ENCODE measurements at regions not wholly inside any gene's neighbourhood (a gene's known extent, or its start where the extent isn't known, plus 50 kb on each side); places are given as distances from the start of the nearest gene placed in this dataset.

DNA sequence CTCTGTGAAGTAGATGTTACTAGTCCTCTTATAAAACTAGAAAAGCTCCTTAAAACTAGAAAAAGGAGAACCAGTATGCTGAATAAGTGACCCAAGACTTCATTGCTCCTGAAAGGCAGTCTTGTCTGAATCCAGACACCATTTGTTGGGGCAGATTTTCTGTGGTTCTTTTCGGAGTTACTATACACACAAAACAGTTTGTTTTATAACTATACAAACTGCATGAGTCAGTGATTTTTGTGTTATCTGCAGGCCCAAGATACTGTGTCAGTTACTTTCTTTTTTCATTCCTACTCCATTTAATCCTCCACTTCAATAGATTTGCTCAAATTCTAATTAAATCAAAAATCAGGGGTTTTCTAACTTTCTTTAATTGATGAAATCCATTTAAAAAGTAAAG is 244.6 kb downstream of the ARPP21 start:
- H4K20me1 ChIP-seq (ENCODE audit: insufficient read depth, poor library complexity, severe bottlenecking) = no peaks in the 10 kb centered on the region
- no peak for DNase-seq (ENCODE audit: low spot score)
- no peaks in the 10 kb centered on the region for H3K9me2 ChIP-seq (replicated peaks; ENCODE audit: insufficient read depth)
- 81% methylated on average over 1 of the region's 1 CpG for WGBS (ENCODE audit: low lambda C conversion rate, missing lambda C conversion rate)
- no peak overlapping the region for H2AFZ ChIP-seq
- H3K4me2 ChIP-seq = no peak overlapping the region
- no peaks in the 10 kb centered on the region for H3K4me1 ChIP-seq (ENCODE audit: insufficient read depth)
- H3K36me3 ChIP-seq (replicated peaks; ENCODE audit: insufficient read depth, low read depth) = no peaks in the 10 kb centered on the region
- H3K79me2 ChIP-seq = no peaks in the 10 kb centered on the region
- no peak for TF ChIP-seq EZH2 (IDR thresholded peaks at IDR 0.05; ENCODE audit: borderline replicate concordance)
- no peak for TF ChIP-seq EZH2phosphoT487 (IDR thresholded peaks at IDR 0.05; ENCODE audit: low read depth, severe bottlenecking, unreplicated experiment)
- TF ChIP-seq, protein P1, sequence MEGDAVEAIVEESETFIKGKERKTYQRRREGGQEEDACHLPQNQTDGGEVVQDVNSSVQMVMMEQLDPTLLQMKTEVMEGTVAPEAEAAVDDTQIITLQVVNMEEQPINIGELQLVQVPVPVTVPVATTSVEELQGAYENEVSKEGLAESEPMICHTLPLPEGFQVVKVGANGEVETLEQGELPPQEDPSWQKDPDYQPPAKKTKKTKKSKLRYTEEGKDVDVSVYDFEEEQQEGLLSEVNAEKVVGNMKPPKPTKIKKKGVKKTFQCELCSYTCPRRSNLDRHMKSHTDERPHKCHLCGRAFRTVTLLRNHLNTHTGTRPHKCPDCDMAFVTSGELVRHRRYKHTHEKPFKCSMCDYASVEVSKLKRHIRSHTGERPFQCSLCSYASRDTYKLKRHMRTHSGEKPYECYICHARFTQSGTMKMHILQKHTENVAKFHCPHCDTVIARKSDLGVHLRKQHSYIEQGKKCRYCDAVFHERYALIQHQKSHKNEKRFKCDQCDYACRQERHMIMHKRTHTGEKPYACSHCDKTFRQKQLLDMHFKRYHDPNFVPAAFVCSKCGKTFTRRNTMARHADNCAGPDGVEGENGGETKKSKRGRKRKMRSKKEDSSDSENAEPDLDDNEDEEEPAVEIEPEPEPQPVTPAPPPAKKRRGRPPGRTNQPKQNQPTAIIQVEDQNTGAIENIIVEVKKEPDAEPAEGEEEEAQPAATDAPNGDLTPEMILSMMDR (IDR thresholded peaks at IDR 0.05; ENCODE audit: poor library complexity) = no peak
- H3K4me3 ChIP-seq = no peak overlapping the region
- no peaks in the 10 kb centered on the region for H3K27me3 ChIP-seq
- H3K27ac ChIP-seq = no peak overlapping the region
- H3K9me3 ChIP-seq (ENCODE audit: low read depth) = peaks cover 4% of the 10 kb centered on the region

DNA sequence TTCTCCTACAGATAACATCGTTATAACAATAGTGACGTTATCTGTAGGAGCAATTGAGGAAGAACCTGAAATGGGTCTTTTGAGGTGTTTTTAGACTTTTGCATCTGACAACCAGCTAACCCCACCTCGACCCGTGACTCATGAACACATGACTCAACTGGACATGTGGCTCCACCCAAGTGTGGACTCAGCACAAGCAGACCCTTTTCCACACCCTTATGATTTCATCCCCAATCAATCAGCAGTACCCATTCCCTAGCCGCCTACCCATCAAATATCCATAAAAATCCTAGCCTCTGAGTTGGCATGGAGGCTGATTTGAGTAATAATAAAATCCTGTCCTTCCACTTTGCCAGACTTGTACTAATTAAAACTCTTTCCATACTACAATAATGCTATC is 255.4 kb downstream of the ARPP21 start:
- no peaks in the 10 kb centered on the region for H4K20me1 ChIP-seq (ENCODE audit: insufficient read depth, poor library complexity, severe bottlenecking)
- TF ChIP-seq, protein P1 (IDR thresholded peaks at IDR 0.05; ENCODE audit: poor library complexity) = no peak
- no peak for TF ChIP-seq EZH2 (IDR thresholded peaks at IDR 0.05; ENCODE audit: borderline replicate concordance)
- no peak for TF ChIP-seq EZH2phosphoT487 (IDR thresholded peaks at IDR 0.05; ENCODE audit: low read depth, severe bottlenecking, unreplicated experiment)
- H3K79me2 ChIP-seq = no peaks in the 10 kb centered on the region
- no peak overlapping the region for H2AFZ ChIP-seq
- no peaks in the 10 kb centered on the region for H3K4me1 ChIP-seq (ENCODE audit: insufficient read depth)
- 88% methylated on average over 5 of the region's 5 CpGs for WGBS (ENCODE audit: low lambda C conversion rate, missing lambda C conversion rate)
- H3K27ac ChIP-seq = no peak overlapping the region
- no peaks in the 10 kb centered on the region for H3K9me3 ChIP-seq (ENCODE audit: low read depth)
- no peak overlapping the region for H3K4me2 ChIP-seq
- no peaks in the 10 kb centered on the region for H3K9me2 ChIP-seq (replicated peaks; ENCODE audit: insufficient read depth)
- H3K27me3 ChIP-seq = no peaks in the 10 kb centered on the region
- H3K36me3 ChIP-seq (replicated peaks; ENCODE audit: insufficient read depth, low read depth) = no peaks in the 10 kb centered on the region
- no peak for DNase-seq (ENCODE audit: low spot score)
- no peak overlapping the region for H3K4me3 ChIP-seq

DNA sequence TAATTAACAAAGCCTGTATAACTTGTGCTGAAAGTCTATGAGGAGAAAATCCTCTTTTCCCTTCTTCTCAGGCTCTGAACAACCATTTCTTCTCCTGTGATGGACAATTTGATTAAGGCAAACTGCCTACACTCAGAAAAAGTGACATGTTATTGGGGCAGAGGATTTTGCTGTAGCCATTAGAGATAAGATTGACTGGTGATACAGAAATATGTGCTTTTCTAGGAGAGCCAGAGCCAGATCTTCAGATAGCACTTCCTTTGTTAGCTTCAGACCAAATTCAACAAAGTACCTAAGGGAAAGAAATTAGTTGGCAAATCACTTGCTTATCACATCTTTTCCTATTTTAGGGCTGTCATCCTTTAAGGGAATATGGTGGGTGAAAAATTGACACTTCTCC is 259.9 kb downstream of the ARPP21 start:
- Histone ChIP-seq H3K4me3 (no peak overlapping the region), H3K4me1 (ENCODE audit: insufficient read depth) (no peaks in the 10 kb centered on the region), H3K9me3 (ENCODE audit: low read depth) (no peaks in the 10 kb centered on the region), H3K27ac (no peak overlapping the region), H3K36me3 (replicated peaks; ENCODE audit: insufficient read depth, low read depth) (no peaks in the 10 kb centered on the region), H3K4me2 (no peak overlapping the region), H3K27me3 (no peaks in the 10 kb centered on the region), H3K79me2 (no peaks in the 10 kb centered on the region), H2AFZ (no peak overlapping the region), H3K9me2 (replicated peaks; ENCODE audit: insufficient read depth) (no peaks in the 10 kb centered on the region), H4K20me1 (ENCODE audit: insufficient read depth, poor library complexity, severe bottlenecking) (no peaks in the 10 kb centered on the region)
- DNase-seq (ENCODE audit: low spot score) = no peak
- TF ChIP-seq, protein P1 (IDR thresholded peaks at IDR 0.05; ENCODE audit: poor library complexity) = no peak
- TF ChIP-seq EZH2phosphoT487 (IDR thresholded peaks at IDR 0.05; ENCODE audit: low read depth, severe bottlenecking, unreplicated experiment) (no peak), EZH2 (IDR thresholded peaks at IDR 0.05; ENCODE audit: borderline replicate concordance) (no peak)

DNA sequence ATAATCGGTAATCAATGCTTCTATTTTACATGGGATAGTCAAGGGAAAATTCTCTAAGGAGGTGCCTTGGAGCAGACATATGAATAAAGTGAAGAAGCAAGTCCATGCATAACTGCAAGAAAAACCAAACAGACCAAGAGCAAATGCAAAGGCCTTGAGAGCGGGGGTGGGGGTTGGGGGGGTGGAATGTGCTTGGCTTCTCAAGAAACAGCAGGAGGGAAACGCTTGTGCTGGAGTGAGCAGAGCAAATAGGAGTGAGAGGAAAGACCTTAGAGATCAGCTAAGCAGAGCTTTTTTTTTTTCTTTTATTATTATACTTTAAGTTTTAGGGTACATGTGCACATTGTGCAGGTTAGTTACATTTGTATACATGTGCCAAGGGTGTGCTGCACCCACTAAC is 260.8 kb downstream of the ARPP21 start:
- no peaks in the 10 kb centered on the region for H3K79me2 ChIP-seq
- H3K4me1 ChIP-seq (ENCODE audit: insufficient read depth) = no peaks in the 10 kb centered on the region
- no peak for TF ChIP-seq EZH2phosphoT487 (IDR thresholded peaks at IDR 0.05; ENCODE audit: low read depth, severe bottlenecking, unreplicated experiment)
- no peak for TF ChIP-seq EZH2 (IDR thresholded peaks at IDR 0.05; ENCODE audit: borderline replicate concordance)
- TF ChIP-seq, protein P1 (IDR thresholded peaks at IDR 0.05; ENCODE audit: poor library complexity) = no peak
- no peaks in the 10 kb centered on the region for H3K27me3 ChIP-seq
- no peaks in the 10 kb centered on the region for H3K9me3 ChIP-seq (ENCODE audit: low read depth)
- no peak overlapping the region for H3K27ac ChIP-seq
- no peaks in the 10 kb centered on the region for H3K36me3 ChIP-seq (replicated peaks; ENCODE audit: insufficient read depth, low read depth)
- WGBS (ENCODE audit: low lambda C conversion rate, missing lambda C conversion rate) = 67% methylated on average over 3 of the region's 3 CpGs
- H3K4me3 ChIP-seq = no peak overlapping the region
- no peaks in the 10 kb centered on the region for H4K20me1 ChIP-seq (ENCODE audit: insufficient read depth, poor library complexity, severe bottlenecking)
- no peak overlapping the region for H3K4me2 ChIP-seq
- no peak for DNase-seq (ENCODE audit: low spot score)
- H3K9me2 ChIP-seq (replicated peaks; ENCODE audit: insufficient read depth) = no peaks in the 10 kb centered on the region
- H2AFZ ChIP-seq = no peak overlapping the region

All from hepatocyte (in vitro differentiated cells).